WTC11 (cell line): ENCODE measurements at regions not wholly inside any gene's neighbourhood (a gene's known extent, or its start where the extent isn't known, plus 50 kb on each side); places are given as distances from the start of the nearest gene placed in this dataset.

Source experiments
- ATAC-seq: fragments of 200-7000 bp; cut with Tn5 transposase; 2 replicates; pipeline ENCODE4 v1.10.0; 2021; ENCODE audit warnings: mild to moderate bottlenecking, moderate library complexity
- CTCF ChIA-PET: fragments of 300-600 bp; sonication (Branson Sonifier 250); formaldehyde crosslinking; loops from one replicate; lab custom pipeline; 2021; ENCODE audit warnings: antibody characterized with exemption; lab: Charles Lee
- POLR2A ChIA-PET: fragments of 350-600 bp; sonication (Branson Sonifier 250); formaldehyde crosslinking; loops from one replicate; lab custom pipeline; 2021; ENCODE audit warnings: antibody characterized with exemption; lab: Charles Lee
- DNase-seq: peaks from one replicate; pipeline ENCODE4 v3.0.0; 2021; ENCODE audit warnings: low spot score
- H3K27ac Mint-ChIP-seq: 2 replicates; pipeline ENCODE4 v1.8.0; 2021; ENCODE audit warnings: mixed read lengths
- H3K27me3 Mint-ChIP-seq: 2 replicates; pipeline ENCODE4 v1.8.0; 2021; ENCODE audit warnings: low read depth, mild to moderate bottlenecking, moderate library complexity, mixed read lengths
- H3K36me3 Mint-ChIP-seq: 2 replicates; pipeline ENCODE4 v1.8.0; 2021; ENCODE audit warnings: mixed read lengths
- H3K4me1 Mint-ChIP-seq: 2 replicates; pipeline ENCODE4 v1.8.0; 2022; ENCODE audit warnings: mixed read lengths
- H3K4me3 Mint-ChIP-seq: 2 replicates; pipeline ENCODE4 v1.8.0; 2021; ENCODE audit warnings: mild to moderate bottlenecking, moderate library complexity, mixed read lengths
- H3K9me3 Mint-ChIP-seq: 2 replicates; pipeline ENCODE4 v1.8.0; 2021; ENCODE audit warnings: mixed read lengths
- ATF2 ChIP-seq: sonication (generic); formaldehyde crosslinking; IDR thresholded peaks from 2 replicates; pipeline ENCODE4 v1.8.1; 2022; ENCODE audit warnings: low read depth, missing genetic modification reagents, borderline replicate concordance
- ATF3 ChIP-seq: sonication (generic); formaldehyde crosslinking; conservative IDR thresholded peaks from 2 replicates; pipeline ENCODE4 v1.8.1; 2022; ENCODE audit warnings: mild to moderate bottlenecking, missing genetic modification reagents
- FOXK1 ChIP-seq: sonication (generic); formaldehyde crosslinking; IDR thresholded peaks from 2 replicates; pipeline ENCODE4 v1.8.0; 2022; ENCODE audit warnings: mild to moderate bottlenecking, moderate library complexity, missing genetic modification reagents
- HMGA2 ChIP-seq: fragments of 250-450 bp; sonication (Bioruptor Pico); IDR thresholded peaks from 2 replicates; pipeline ENCODE4 v1.4.0; 2021; ENCODE audit warnings: mild to moderate bottlenecking, moderate library complexity
- MXD4 ChIP-seq: fragments of 250-450 bp; sonication (Bioruptor Pico); IDR thresholded peaks from 2 replicates; pipeline ENCODE4 v1.8.0; 2021; ENCODE audit warnings: mild to moderate bottlenecking, moderate library complexity, borderline replicate concordance
- NR3C1 ChIP-seq: sonication (generic); formaldehyde crosslinking; conservative IDR thresholded peaks from 2 replicates; pipeline ENCODE4 v1.8.1; 2023; ENCODE audit warnings: low read depth, mild to moderate bottlenecking, missing genetic modification reagents
- PREB ChIP-seq: sonication (generic); formaldehyde crosslinking; IDR thresholded peaks from 2 replicates; pipeline ENCODE4 v1.8.1; 2022; ENCODE audit warnings: mild to moderate bottlenecking, missing genetic modification reagents, moderate library complexity, borderline replicate concordance
- PRRX2 ChIP-seq: fragments of 250-450 bp; sonication (Bioruptor Pico); IDR thresholded peaks from 2 replicates; pipeline ENCODE4 v1.8.0; 2021; ENCODE audit warnings: mild to moderate bottlenecking
- TCF7 ChIP-seq: sonication (generic); formaldehyde crosslinking; IDR thresholded peaks from 2 replicates; pipeline ENCODE4 v1.8.0; 2022; ENCODE audit warnings: mild to moderate bottlenecking, low read depth, missing genetic modification reagents, moderate library complexity
- TEAD4 ChIP-seq: sonication (generic); formaldehyde crosslinking; IDR thresholded peaks from 2 replicates; pipeline ENCODE4 v1.8.0; 2022; ENCODE audit warnings: mild to moderate bottlenecking, missing genetic modification reagents
- TP53 ChIP-seq: sonication (generic); formaldehyde crosslinking; IDR thresholded peaks from 2 replicates; pipeline ENCODE4 v1.8.1; 2023; ENCODE audit warnings: mild to moderate bottlenecking, missing genetic modification reagents
- ZBTB43 ChIP-seq: sonication (generic); formaldehyde crosslinking; IDR thresholded peaks from 2 replicates; pipeline ENCODE4 v1.8.1; 2023; ENCODE audit warnings: mild to moderate bottlenecking, missing genetic modification reagents
- ZNF232 ChIP-seq: sonication (generic); formaldehyde crosslinking; IDR thresholded peaks from 2 replicates; pipeline ENCODE4 v1.8.0; 2022; ENCODE audit warnings: mild to moderate bottlenecking, missing genetic modification reagents
- ZNF423 ChIP-seq: fragments of 250-450 bp; sonication (Bioruptor Pico); IDR thresholded peaks from 2 replicates; pipeline ENCODE4 v2.1.2; 2022; ENCODE audit warnings: mild to moderate bottlenecking, moderate library complexity
- ZNF425 ChIP-seq: fragments of 250-450 bp; sonication (Bioruptor Pico); conservative IDR thresholded peaks from 2 replicates; pipeline ENCODE4 v1.9.0; 2021; ENCODE audit warnings: mild to moderate bottlenecking
- ZNF532 ChIP-seq: fragments of 250-450 bp; sonication (Bioruptor Pico); IDR thresholded peaks from 2 replicates; pipeline ENCODE4 v1.9.0; 2021; ENCODE audit warnings: mild to moderate bottlenecking, borderline replicate concordance
- ZNF671 ChIP-seq: fragments of 250-450 bp; sonication (Bioruptor Pico); IDR thresholded peaks from 2 replicates; pipeline ENCODE4 v1.8.0; 2021; ENCODE audit warnings: mild to moderate bottlenecking
- TF ChIP-seq, protein P1 (sequence below): fragments of 250-450 bp; sonication (Bioruptor Pico); IDR thresholded peaks from 2 replicates; pipeline ENCODE4 v1.9.0; 2021; ENCODE audit warnings: mild to moderate bottlenecking
- TF ChIP-seq, protein P2 (sequence below): fragments of 250-450 bp; sonication (Bioruptor Pico); IDR thresholded peaks from 2 replicates; pipeline ENCODE4 v1.9.0; 2021; ENCODE audit warnings: mild to moderate bottlenecking

- Mint-ChIP-seq H3K27me3 (no peaks in the 10 kb centered on the region), H3K9me3 (peaks cover 66% of the 10 kb centered on the region), H3K4me1 (peaks cover 6% of the 10 kb centered on the region), H3K36me3 (peaks cover 35% of the 10 kb centered on the region), H3K4me3 (no peak overlapping the region), H3K27ac (no peak overlapping the region)
- TF ChIP-seq ATF3 (CRISPR knock-in tag) (no peak), HMGA2 (CRISPR knock-in tag) (no peak), TP53 (CRISPR knock-in tag) (no peak), ZBTB43 (CRISPR knock-in tag) (no peak), ZNF671 (CRISPR knock-in tag) (no peak), NR3C1 (CRISPR knock-in tag) (no peak), ATF2 (CRISPR knock-in tag) (no peak), ZNF423 (CRISPR knock-in tag) (no peak), FOXK1 (CRISPR knock-in tag) (no peak), ZNF232 (CRISPR knock-in tag) (no peak), MXD4 (CRISPR knock-in tag) (no peak), PREB (CRISPR knock-in tag) (no peak), ZNF425 (CRISPR knock-in tag) (no peak), TCF7 (no peak), TEAD4 (no peak), ZNF532 (no peak), PRRX2 (CRISPR knock-in tag) (no peak)
- TF ChIP-seq, protein P1, sequence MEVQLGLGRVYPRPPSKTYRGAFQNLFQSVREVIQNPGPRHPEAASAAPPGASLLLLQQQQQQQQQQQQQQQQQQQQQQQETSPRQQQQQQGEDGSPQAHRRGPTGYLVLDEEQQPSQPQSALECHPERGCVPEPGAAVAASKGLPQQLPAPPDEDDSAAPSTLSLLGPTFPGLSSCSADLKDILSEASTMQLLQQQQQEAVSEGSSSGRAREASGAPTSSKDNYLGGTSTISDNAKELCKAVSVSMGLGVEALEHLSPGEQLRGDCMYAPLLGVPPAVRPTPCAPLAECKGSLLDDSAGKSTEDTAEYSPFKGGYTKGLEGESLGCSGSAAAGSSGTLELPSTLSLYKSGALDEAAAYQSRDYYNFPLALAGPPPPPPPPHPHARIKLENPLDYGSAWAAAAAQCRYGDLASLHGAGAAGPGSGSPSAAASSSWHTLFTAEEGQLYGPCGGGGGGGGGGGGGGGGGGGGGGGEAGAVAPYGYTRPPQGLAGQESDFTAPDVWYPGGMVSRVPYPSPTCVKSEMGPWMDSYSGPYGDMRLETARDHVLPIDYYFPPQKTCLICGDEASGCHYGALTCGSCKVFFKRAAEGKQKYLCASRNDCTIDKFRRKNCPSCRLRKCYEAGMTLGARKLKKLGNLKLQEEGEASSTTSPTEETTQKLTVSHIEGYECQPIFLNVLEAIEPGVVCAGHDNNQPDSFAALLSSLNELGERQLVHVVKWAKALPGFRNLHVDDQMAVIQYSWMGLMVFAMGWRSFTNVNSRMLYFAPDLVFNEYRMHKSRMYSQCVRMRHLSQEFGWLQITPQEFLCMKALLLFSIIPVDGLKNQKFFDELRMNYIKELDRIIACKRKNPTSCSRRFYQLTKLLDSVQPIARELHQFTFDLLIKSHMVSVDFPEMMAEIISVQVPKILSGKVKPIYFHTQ (CRISPR knock-in tag): no peak
- TF ChIP-seq, protein P2, sequence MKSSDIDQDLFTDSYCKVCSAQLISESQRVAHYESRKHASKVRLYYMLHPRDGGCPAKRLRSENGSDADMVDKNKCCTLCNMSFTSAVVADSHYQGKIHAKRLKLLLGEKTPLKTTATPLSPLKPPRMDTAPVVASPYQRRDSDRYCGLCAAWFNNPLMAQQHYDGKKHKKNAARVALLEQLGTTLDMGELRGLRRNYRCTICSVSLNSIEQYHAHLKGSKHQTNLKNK (CRISPR knock-in tag): no peak
- ChIA-PET POLR2A (no interaction called here), CTCF (no interaction called here)
- DNase-seq (no peak), ATAC-seq (no peak)
Observed at GRCh38 chr3:5635746-5636145, 448.2 kb downstream of the EDEM1 start.
